Retinal pigment epithelial cell (primary cell): ENCODE measurements at regions not wholly inside any gene's neighbourhood (a gene's known extent, or its start where the extent isn't known, plus 50 kb on each side); places are given as distances from the start of the nearest gene placed in this dataset.

Source experiments
- DNase-seq: peaks from one replicate; pipeline ENCODE4 v3.0.0-alpha.2; 2010; ENCODE audit warnings: low read depth
- H3K4me3 ChIP-seq: 2 replicates; pipeline ENCODE4 v1.5.1; 2011; ENCODE audit warnings: mild to moderate bottlenecking, low read length, control low read depth, moderate library complexity
- CTCF ChIP-seq: conservative IDR thresholded peaks from 2 replicates; pipeline ENCODE4 v1.5.1; 2011; ENCODE audit warnings: low read depth, low read length, control low read depth, inconsistent platforms

GRCh38 chr1:208600456-208601190 is 356.4 kb upstream of the PLXNA2 start:
- TF ChIP-seq CTCF: no peak
- DNase-seq: no peak
- no peak overlapping the region for H3K4me3 ChIP-seq

- no peak for TF ChIP-seq CTCF
- no peak for DNase-seq
- H3K4me3 ChIP-seq: no peak overlapping the region
These were observed 357.4 kb upstream of the PLXNA2 start for GRCh38 chr1:208601561-208601960.

GRCh38 chr1:208603721-208604120 is 359.5 kb upstream of the PLXNA2 start:
- DNase-seq: no peak
- no peak overlapping the region for H3K4me3 ChIP-seq
- no peak for TF ChIP-seq CTCF

GRCh38 chr1:208604295-208604694 is 360.1 kb upstream of the PLXNA2 start:
- no peak for TF ChIP-seq CTCF
- peak; percentile 32 for DNase-seq
- H3K4me3 ChIP-seq: no peak overlapping the region

GRCh38 chr1:208606959-208607358 is 362.8 kb upstream of the PLXNA2 start:
- TF ChIP-seq CTCF: no peak
- no peak for DNase-seq

GRCh38 chr1:208607616-208608015 is 363.4 kb upstream of the PLXNA2 start:
- TF ChIP-seq CTCF: no peak
- no peak overlapping the region for H3K4me3 ChIP-seq
- DNase-seq: no peak

More at GRCh38 chr1:208606959-208607358, 362.8 kb upstream of the PLXNA2 start:
- H3K4me3 ChIP-seq: no peak overlapping the region

GRCh38 chr1:208614610-208615009 is 370.4 kb upstream of the PLXNA2 start:
- no peak for DNase-seq
- no peak for TF ChIP-seq CTCF
- no peak overlapping the region for H3K4me3 ChIP-seq
